Mesenchymal stem cell (in vitro differentiated cells and primary cell): ENCODE measurements at regions not wholly inside any gene's neighbourhood (a gene's known extent, or its start where the extent isn't known, plus 50 kb on each side); places are given as distances from the start of the nearest gene placed in this dataset.

Source experiments
- DNase-seq: peaks from one replicate; pipeline ENCODE4 v3.0.0-alpha.2; 2013
- H2AFZ ChIP-seq: one replicate; pipeline ENCODE4 v1.6.1; 2013; ENCODE audit warnings: low read depth, mild to moderate bottlenecking, control low read depth, inconsistent platforms, low read length, moderate library complexity
- H2AK5ac ChIP-seq: 2 replicates; pipeline ENCODE4 v1.6.1; 2013; ENCODE audit warnings: low read length, moderate library complexity, mild to moderate bottlenecking, inconsistent platforms; ENCODE audit not compliant: severe bottlenecking
- H2BK120ac ChIP-seq: one replicate; pipeline ENCODE4 v1.6.1; 2013; ENCODE audit warnings: low read depth, mild to moderate bottlenecking, inconsistent platforms, low read length, moderate library complexity
- H2BK12ac ChIP-seq, 2 experiments: one replicate each; pipeline ENCODE4 v1.6.1; 2013; ENCODE audit warnings: inconsistent platforms in 2 of 2, low read length in 2 of 2, mild to moderate bottlenecking in 2 of 2, moderate library complexity in 2 of 2, control low read depth in 1 of 2
- H2BK15ac ChIP-seq: one replicate; pipeline ENCODE4 v1.6.1; 2013; ENCODE audit warnings: mild to moderate bottlenecking, low read depth, inconsistent platforms; ENCODE audit not compliant: poor library complexity, severe bottlenecking
- H2BK5ac ChIP-seq: 2 replicates; pipeline ENCODE4 v1.6.1; 2013; ENCODE audit warnings: low read depth, mild to moderate bottlenecking, low read length, control low read depth, inconsistent platforms; ENCODE audit not compliant: poor library complexity, severe bottlenecking
- H3K14ac ChIP-seq, 2 experiments: one replicate each; pipeline ENCODE4 v1.6.1; 2013; ENCODE audit warnings: inconsistent platforms in 2 of 2, low read length in 2 of 2, control low read depth in 1 of 2, mild to moderate bottlenecking in 1 of 2, moderate library complexity in 1 of 2
- H3K18ac ChIP-seq, 2 experiments: one replicate each; pipeline ENCODE4 v1.6.1; 2013; ENCODE audit warnings: inconsistent platforms in 2 of 2, low read length in 2 of 2, control low read depth in 1 of 2, low read depth in 1 of 2, mild to moderate bottlenecking in 1 of 2
- H3K23ac ChIP-seq, 2 experiments: one replicate each; pipeline ENCODE4 v1.6.1; 2013; ENCODE audit warnings: inconsistent platforms in 2 of 2, low read length in 2 of 2, mild to moderate bottlenecking in 2 of 2, moderate library complexity in 2 of 2, control low read depth in 1 of 2
- H3K27ac ChIP-seq: 2 replicates; pipeline ENCODE4 v1.5.1; 2013; ENCODE audit warnings: mild to moderate bottlenecking, moderate library complexity, low read length, control low read depth, inconsistent platforms; ENCODE audit not compliant: poor library complexity, severe bottlenecking
- H3K27me3 ChIP-seq, 2 experiments: 2 replicates each; pipeline versions ENCODE4 v1.6.1 to v1.7.0; 2013; ENCODE audit warnings: low read length in 2 of 2, mild to moderate bottlenecking in 2 of 2, moderate library complexity in 2 of 2, control low read depth in 1 of 2, inconsistent platforms in 1 of 2; ENCODE audit not compliant: control insufficient read depth in 1 of 2, insufficient read depth in 1 of 2
- H3K36me3 ChIP-seq, 2 experiments: 2 replicates each; pipeline versions ENCODE4 v1.6.1 to v1.7.0; 2013; ENCODE audit warnings: low read length in 2 of 2, control low read depth in 1 of 2, inconsistent platforms in 1 of 2, low read depth in 1 of 2, mild to moderate bottlenecking in 1 of 2; ENCODE audit not compliant: insufficient read depth in 2 of 2, control insufficient read depth in 1 of 2
- H3K4ac ChIP-seq, 2 experiments: one replicate each; pipeline ENCODE4 v1.6.1; 2013; ENCODE audit warnings: inconsistent platforms in 2 of 2, low read length in 2 of 2, mild to moderate bottlenecking in 2 of 2, moderate library complexity in 2 of 2, control low read depth in 1 of 2, low read depth in 1 of 2
- H3K4me1 ChIP-seq: 2 replicates; pipeline ENCODE4 v1.6.1; 2013; ENCODE audit warnings: low read depth, low read length, control low read depth; ENCODE audit not compliant: control insufficient read depth, insufficient read depth
- H3K4me2 ChIP-seq: 2 replicates; pipeline ENCODE4 v1.6.1; 2013; ENCODE audit warnings: low read length, mild to moderate bottlenecking, inconsistent platforms; ENCODE audit not compliant: poor library complexity, severe bottlenecking
- H3K4me3 ChIP-seq, 2 experiments: 2 replicates each; pipeline versions ENCODE4 v1.5.1 to v1.7.0; 2013; ENCODE audit warnings: low read length in 2 of 2, mild to moderate bottlenecking in 2 of 2, control low read depth in 1 of 2, low read depth in 1 of 2; ENCODE audit not compliant: insufficient read depth in 1 of 2
- H3K79me1 ChIP-seq: replicated peaks from 2 replicates; pipeline ENCODE4 v1.6.1; 2013; ENCODE audit warnings: mild to moderate bottlenecking, control low read depth, low read length, inconsistent platforms; ENCODE audit not compliant: poor library complexity, severe bottlenecking
- H3K9ac ChIP-seq: 2 replicates; pipeline ENCODE4 v1.7.0; 2013; ENCODE audit warnings: mild to moderate bottlenecking, low read length, moderate library complexity
- H3K9me3 ChIP-seq: 2 replicates; pipeline ENCODE4 v1.7.0; 2013; ENCODE audit warnings: mild to moderate bottlenecking, low read length; ENCODE audit not compliant: control insufficient read depth
- H4K8ac ChIP-seq: one replicate; pipeline ENCODE4 v1.6.1; 2013; ENCODE audit warnings: inconsistent platforms, mild to moderate bottlenecking, low read length, moderate library complexity
- H4K91ac ChIP-seq: one replicate; pipeline ENCODE4 v1.6.1; 2013; ENCODE audit warnings: mild to moderate bottlenecking, low read length, inconsistent platforms
- WGBS: methylation state at CpG from one replicate; pipeline ENCODE4 v1.1.7; 2013; ENCODE audit warnings: mixed read lengths; 5-methylcytosine and 5-hydroxymethylcytosine counted together

DNA sequence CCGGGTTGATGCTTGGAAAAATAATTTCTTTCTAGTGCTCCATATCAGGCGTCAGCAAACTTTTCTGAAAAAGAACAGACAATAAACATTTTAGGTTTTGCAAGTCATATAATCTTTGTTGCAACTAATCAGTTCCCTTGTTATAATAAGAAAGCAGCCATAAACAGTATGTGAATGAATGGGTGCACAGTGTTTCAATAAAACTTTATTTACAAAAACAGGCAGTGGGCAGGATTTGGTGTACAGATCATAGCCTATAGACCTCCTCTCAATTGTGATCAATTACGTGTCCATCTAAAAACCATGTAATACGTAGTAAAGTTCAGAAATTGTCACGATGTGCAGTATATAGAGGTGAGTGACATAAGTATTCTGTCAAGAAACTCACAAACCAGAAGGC lies 143.4 kb downstream of the AREG start:
- H3K79me1 ChIP-seq: no peaks in the 10 kb centered on the region
- no peak overlapping the region for H2BK5ac ChIP-seq
- no peak overlapping the region for H4K91ac ChIP-seq
- no peak overlapping the region for H2BK12ac ChIP-seq
- no peak overlapping the region for H2BK15ac ChIP-seq
- H3K4me2 ChIP-seq: no peak overlapping the region
- no peak overlapping the region for H3K9ac ChIP-seq
- 93% methylated on average over 4 of the region's 5 CpGs for WGBS
- no peak overlapping the region for H3K18ac ChIP-seq
- H2BK120ac ChIP-seq: no peak overlapping the region
- no peak overlapping the region for H3K23ac ChIP-seq
- no peak overlapping the region for H2AK5ac ChIP-seq
- H3K27ac ChIP-seq: no peak overlapping the region
- no peak overlapping the region for H3K4me3 ChIP-seq
- H4K8ac ChIP-seq: no peak overlapping the region
- no peak for DNase-seq
- H3K14ac ChIP-seq: no peak overlapping the region
- no peaks in the 10 kb centered on the region for H3K36me3 ChIP-seq
- no peak overlapping the region for H2AFZ ChIP-seq
- H3K27me3 ChIP-seq: no peaks in the 10 kb centered on the region
- H3K4ac ChIP-seq: no peak overlapping the region
- no peaks in the 10 kb centered on the region for H3K9me3 ChIP-seq
- no peaks in the 10 kb centered on the region for H3K4me1 ChIP-seq

DNA sequence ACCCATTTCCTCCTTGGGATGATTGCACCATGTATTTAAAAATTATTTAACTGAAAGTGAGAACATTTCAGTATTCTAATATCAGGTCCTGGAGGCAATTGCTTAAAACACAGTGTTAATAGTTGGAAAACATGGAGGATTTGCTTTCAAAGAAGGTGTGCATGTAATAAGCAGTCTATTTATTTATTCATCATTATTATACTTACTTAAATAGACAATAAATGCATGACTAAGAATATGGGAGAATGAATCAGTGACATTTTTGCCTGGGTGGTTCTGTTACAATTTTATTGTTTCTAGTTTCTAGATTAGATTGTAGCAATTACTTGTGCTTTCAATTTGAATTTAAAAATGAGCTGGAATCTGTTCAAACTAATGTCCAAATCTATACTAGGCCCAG lies 145.5 kb downstream of the AREG start:
- DNase-seq: no peak
- Histone ChIP-seq H3K27ac (no peak overlapping the region), H3K4me1 (no peaks in the 10 kb centered on the region), H3K9me3 (peaks cover under 1% of the 10 kb centered on the region), H4K91ac (no peak overlapping the region), H2BK12ac (no peak overlapping the region), H4K8ac (no peak overlapping the region), H3K4ac (no peak overlapping the region), H3K23ac (no peak overlapping the region), H3K36me3 (no peaks in the 10 kb centered on the region), H3K9ac (no peak overlapping the region), H2BK15ac (no peak overlapping the region), H2AFZ (no peak overlapping the region), H2AK5ac (no peak overlapping the region), H3K4me3 (no peak overlapping the region), H3K27me3 (no peaks in the 10 kb centered on the region), H3K18ac (no peak overlapping the region), H3K79me1 (no peaks in the 10 kb centered on the region), H3K14ac (no peak overlapping the region), H2BK120ac (no peak overlapping the region), H3K4me2 (no peak overlapping the region), H2BK5ac (no peak overlapping the region)

DNA sequence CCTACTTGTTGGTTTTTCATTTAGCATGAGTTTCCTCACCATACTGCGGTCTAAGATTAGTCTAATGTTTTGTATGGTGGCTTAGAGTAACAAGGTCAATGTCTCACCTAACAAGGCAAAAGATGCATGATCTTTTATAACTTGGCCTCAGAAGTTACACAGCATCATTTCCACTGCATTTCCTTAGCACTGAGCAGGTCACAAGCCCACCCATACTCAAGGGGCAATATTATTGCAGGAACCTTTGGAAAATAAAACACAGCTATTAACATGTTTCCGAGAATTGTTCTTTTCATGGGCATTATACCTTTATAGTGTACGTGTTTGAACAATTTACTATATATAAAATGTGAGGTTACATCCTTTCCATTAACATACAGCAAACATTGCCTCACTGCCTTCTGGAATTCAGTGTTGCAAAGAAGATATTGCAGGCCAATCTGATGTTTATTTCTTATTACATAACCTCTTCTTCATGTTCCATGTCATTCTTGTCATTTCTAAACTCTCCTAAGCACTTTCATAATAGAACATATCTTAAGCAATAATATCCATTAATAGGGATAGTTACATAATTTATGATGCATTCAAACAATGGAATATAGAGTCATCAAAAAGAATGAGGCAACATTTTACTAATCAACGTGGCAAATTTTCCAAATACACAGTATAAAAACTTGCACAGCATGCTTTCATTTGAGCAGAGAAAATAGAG lies 153.8 kb downstream of the AREG start:
- H3K9me3 ChIP-seq: peaks cover 16% of the 10 kb centered on the region
- no peak overlapping the region for H2BK120ac ChIP-seq
- H3K4ac ChIP-seq: no peak overlapping the region
- H3K4me2 ChIP-seq: no peak overlapping the region
- H2AFZ ChIP-seq: no peak overlapping the region
- no peak overlapping the region for H3K27ac ChIP-seq
- no peak overlapping the region for H4K91ac ChIP-seq
- no peak overlapping the region for H2BK15ac ChIP-seq
- no peak overlapping the region for H3K4me3 ChIP-seq
- no peaks in the 10 kb centered on the region for H3K79me1 ChIP-seq
- no peak overlapping the region for H3K18ac ChIP-seq
- no peak overlapping the region for H2BK12ac ChIP-seq
- H2AK5ac ChIP-seq: no peak overlapping the region
- H3K4me1 ChIP-seq: no peaks in the 10 kb centered on the region
- no peaks in the 10 kb centered on the region for H3K27me3 ChIP-seq
- no peak overlapping the region for H3K9ac ChIP-seq
- H3K36me3 ChIP-seq: no peaks in the 10 kb centered on the region
- H2BK5ac ChIP-seq: no peak overlapping the region
- 80% methylated on average over 1 of the region's 4 CpGs for WGBS
- no peak overlapping the region for H3K23ac ChIP-seq
- DNase-seq: no peak
- no peak overlapping the region for H4K8ac ChIP-seq
- H3K14ac ChIP-seq: no peak overlapping the region

DNA sequence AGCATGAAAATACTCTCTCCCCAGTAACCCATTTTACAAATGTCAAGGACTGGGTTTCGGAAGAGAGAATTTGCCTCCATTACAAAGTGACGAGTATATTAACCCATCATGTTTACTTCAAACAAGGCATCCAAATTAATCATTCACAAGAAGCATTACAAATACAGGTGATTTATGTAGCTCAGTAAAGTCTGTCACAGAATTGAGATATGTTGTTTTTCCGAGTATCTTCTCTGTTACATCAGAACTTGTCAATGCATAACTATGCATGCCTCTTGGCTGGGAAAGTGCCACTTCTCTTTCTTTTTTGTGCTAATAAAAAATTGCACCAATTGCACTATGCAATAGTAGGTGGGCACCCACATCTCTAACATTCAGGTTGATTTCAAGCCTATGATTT lies 158.2 kb downstream of the AREG start:
- Histone ChIP-seq H3K14ac (no peak overlapping the region), H3K4ac (no peak overlapping the region), H2BK15ac (no peak overlapping the region), H2BK120ac (no peak overlapping the region), H4K8ac (no peak overlapping the region), H2BK12ac (no peak overlapping the region), H3K36me3 (no peaks in the 10 kb centered on the region), H3K18ac (no peak overlapping the region), H4K91ac (no peak overlapping the region), H2AFZ (no peak overlapping the region), H3K27ac (no peak overlapping the region), H3K4me3 (no peak overlapping the region), H3K9me3 (peaks cover 4% of the 10 kb centered on the region), H3K27me3 (no peaks in the 10 kb centered on the region), H3K4me2 (no peak overlapping the region), H3K23ac (no peak overlapping the region), H3K4me1 (no peaks in the 10 kb centered on the region), H2BK5ac (no peak overlapping the region), H3K9ac (no peak overlapping the region), H2AK5ac (no peak overlapping the region), H3K79me1 (no peaks in the 10 kb centered on the region)
- no peak for DNase-seq
- whole genome bisulfite sequencing: 88% methylated on average over 2 of the region's 3 CpGs
